HL-60/S4 (cell line): ENCODE measurements at regions not wholly inside any gene's neighbourhood (a gene's known extent, or its start where the extent isn't known, plus 50 kb on each side); places are given as distances from the start of the nearest gene placed in this dataset.
"Not testable (repeated sequence)": the region's sequence is repeated elsewhere in the genome, so short reads cannot be mapped to it uniquely, and the experiment has no call there.

ENCODE experiments used
- in situ Hi-C: fragments of 300-500 bp; cut with MboI; formaldehyde crosslinking; loops from 2 replicates; pipeline ENCODE4 v1.14.3; 2022; ENCODE audit warnings: low sequenced_read_pairs

DNA sequence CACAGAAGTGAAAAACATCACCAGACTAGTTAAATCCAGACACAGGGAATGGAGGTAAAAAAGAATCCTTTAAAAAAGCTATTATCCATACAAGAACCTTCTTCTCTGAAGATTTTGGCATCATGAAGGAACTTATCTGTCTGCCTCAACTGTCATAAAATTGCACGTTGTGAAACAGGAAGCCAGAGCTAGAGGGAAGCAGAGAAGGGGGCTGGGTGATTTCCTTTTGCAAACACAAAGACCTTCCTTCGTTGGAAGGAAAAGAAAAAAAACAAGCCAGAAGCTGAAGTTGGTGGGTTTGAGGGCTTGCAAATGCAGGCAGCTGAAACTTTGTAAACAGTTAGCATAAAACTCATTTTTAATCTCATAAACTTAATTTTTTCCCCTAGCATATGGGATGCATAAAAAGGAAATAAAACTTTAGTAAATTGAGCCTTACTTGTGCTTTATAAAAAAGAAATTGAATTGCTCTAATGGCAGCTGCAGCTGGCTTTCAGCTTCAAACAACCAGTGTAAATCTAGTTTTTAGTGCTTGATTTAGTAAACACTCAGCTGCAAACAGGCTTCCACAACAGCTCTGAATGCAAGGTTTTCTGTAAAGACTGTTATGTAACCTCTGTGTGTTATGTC is 101.6 kb downstream of the OTUD1 start:
- in situ Hi-C loops, result no loop called here

DNA sequence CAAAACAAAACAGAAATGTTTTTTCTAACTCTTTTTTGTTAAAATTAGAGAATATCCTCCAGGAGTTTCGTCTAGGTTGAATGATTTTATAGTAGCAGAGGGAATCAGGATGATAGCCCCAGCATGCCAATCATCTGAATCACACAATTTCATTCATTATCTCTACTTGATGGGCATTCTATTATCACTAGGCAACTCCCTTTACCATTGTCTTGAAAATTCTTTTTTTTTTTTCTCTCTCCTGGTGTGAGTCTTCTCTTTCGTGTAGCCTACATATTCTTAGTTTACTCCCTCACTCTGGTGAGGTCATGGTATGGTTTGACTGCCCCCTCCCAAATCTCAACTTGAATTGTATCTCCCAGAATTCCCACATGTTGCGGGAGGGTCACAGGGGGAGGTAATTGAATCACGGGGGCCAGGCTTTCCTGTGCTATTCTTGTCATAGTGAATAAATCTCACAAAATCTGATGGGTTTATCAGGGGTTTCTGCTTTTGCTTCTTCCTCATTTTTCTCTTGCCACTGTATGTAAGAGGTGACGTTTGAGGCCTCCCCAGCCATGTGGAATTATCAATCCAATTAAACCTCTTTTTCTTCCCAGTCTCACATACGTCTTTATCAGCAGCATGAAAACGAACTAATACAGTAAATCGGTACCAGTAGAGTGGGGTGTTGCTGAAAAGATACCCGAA is 105.0 kb downstream of the OTUD1 start:
- in situ Hi-C loops, result no loop called here

DNA sequence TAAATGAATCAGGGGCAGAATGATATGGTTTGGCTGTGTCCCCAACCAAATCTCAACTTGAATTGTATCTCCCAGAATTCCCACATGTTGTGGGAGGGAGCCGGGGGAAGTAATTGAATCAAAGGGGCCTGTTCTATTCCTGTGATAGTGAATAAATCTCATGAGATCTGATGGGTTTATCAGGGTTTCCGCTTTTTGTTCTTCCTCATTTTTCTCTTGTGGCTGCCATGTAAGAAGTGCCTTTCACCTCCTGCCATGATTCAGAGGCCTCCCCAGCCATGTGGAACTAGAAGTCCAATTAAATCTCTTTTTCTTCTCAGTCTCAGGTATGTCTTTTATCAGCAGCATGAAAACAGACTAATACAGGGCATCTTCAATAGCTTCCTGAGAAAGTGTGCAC is 107.0 kb downstream of the OTUD1 start:
- in situ Hi-C loops, result not testable (repeated sequence)

GRCh38 chr10:23556727-23557440 is 118.0 kb downstream of the OTUD1 start:
- in situ Hi-C loops, result no loop called here

- in situ Hi-C loops, result no loop called here
These were observed 118.9 kb downstream of the OTUD1 start for GRCh38 chr10:23557777-23558176.

DNA sequence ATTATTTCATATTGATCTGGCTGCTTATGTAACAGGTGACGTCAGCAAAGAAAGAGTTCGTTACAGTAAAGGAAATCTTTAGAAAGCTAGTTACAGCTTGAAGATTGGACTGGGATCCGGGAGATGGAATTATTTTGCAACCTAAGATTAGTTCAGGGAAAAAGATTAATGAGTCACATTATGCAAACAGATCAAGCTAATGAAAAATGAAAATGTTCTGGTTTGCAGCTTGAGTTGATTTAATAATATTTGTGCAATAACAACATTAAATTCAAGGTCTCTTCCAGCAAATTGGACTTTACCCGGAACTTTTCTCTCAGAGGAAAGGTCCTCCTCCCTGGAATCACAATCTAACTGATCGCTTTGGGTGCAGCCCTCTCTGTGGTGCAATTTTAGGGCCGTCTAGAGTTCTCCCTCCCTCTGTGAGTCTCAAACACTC is 119.5 kb downstream of the OTUD1 start:
- in situ Hi-C loops, result no loop called here

- in situ Hi-C loops, result no loop called here
These were observed 130.1 kb downstream of the OTUD1 start for GRCh38 chr10:23568996-23569395.

DNA sequence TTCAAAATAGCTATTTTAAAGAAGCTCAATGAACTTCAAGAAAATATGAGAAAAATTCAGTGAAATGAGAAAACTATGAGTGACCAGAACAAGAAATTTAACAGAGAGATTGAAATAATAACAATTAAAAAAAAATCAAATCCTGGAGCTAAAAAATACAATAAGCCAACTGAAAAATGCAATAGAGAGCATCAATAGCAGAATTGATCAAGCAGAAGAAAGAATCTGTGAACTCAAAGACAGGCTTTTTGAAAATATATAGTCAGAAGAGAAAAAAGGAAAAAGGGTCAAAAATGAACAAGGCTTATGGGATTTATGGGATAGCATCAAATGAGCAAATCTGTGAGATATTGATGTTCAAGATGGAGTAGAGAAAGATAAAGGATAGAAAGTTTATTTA is 133.0 kb downstream of the OTUD1 start:
- in situ Hi-C loops, result no loop called here

GRCh38 chr10:23581906-23582450 is 143.1 kb downstream of the OTUD1 start:
- in situ Hi-C loops, result no loop called here

DNA sequence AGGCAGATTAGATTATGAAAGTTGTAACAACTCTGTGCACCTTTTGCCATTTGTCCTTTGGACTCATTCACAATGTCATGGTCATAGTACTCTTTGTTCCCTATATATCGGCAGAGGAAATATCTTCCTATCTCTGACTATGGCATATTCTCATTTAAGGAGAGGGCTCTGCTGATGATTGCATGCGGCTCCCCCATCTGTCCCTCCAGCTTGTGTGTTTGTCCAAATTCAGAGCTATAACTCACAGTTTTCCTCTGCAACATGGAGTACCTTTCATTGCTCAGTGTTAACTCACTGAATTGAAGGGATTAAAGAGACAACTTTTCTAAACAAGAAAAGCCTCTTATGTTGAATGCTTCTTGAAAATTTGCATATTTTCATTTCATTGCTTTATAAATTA is 145.5 kb downstream of the OTUD1 start:
- in situ Hi-C loops, result no loop called here

DNA sequence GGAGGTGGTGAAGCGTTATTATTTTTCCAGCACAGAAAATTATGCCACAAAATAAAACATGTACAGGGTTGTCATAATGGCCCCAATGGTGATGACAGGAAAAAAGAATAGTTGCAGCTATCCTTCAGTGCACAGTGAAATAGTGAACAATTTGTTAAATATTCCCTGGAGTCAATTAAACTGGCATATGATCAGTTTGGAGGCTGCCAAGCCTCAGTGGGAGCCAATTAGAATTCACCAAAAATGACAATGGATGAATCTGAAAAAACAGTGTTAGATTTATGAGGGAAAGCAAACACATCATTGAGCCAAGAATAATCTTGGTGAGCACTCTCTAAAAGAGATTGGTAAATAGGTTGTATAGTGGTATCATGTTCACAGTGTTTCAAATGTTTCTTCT is 146.3 kb downstream of the OTUD1 start:
- in situ Hi-C loops, result no loop called here

GRCh38 chr10:23585666-23586065 is 146.8 kb downstream of the OTUD1 start:
- in situ Hi-C loops, result no loop called here

DNA sequence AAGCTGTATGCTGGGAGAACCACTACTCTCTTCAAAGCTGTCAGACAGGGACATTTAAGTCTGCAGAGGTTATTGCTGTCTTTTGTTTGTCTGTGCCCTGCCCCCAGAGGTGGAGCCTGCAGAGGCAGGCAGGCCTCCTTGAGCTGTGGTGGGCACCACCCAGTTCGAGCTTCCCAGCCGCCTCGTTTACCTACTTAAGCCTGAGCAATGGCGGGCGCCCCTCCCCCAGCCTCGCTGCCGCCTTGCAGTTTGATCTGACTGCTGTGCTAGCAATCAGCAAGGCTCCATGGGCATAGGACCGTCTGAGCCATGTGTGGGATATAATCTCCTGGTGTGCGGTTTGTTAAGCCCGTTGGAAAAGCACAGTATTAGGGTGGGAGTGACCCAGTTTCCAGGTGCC is 156.4 kb downstream of the OTUD1 start:
- in situ Hi-C loops, result not testable (repeated sequence)

- in situ Hi-C loops, result no loop called here
These were observed 165.7 kb downstream of the OTUD1 start for GRCh38 chr10:23604613-23605012.

DNA sequence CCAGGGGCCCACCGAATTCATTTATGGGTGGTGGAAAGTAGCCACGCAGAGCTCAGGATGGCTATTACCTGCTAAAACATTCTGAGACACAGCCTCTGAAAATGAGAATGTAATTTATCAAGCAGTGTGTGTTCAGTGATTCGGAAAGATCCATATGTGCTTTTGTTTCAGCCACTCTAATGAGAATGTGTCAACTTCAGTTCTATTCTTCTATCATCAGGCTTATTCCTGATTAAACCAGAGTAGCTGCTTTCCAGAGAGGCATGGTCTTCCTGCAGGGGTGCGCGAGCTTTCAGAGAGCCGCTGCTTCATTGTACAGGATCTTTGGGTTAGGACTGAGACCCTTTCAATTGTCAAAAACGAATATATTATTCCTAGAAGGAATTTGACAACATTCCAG is 167.6 kb downstream of the OTUD1 start:
- in situ Hi-C loops, result no loop called here

DNA sequence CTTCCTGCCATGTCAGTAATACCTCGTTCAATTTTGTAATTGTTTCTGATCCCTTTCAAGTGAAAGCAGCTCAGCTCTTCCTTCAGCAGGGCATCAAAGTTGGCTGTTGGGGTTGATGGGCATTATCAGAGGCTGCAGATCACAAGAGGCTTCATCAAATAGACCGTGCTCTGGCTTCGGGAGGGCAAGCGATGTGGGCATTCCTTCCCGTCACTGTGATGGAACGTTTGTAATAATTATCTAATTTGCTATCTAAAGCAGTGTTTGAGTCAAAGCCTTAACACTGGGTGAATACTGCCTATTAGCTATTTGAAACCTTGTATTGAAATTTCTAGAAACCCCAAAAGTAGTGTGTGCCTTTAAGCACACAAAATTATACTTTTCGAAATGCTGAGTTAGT is 170.1 kb downstream of the OTUD1 start:
- in situ Hi-C loops, result no loop called here

DNA sequence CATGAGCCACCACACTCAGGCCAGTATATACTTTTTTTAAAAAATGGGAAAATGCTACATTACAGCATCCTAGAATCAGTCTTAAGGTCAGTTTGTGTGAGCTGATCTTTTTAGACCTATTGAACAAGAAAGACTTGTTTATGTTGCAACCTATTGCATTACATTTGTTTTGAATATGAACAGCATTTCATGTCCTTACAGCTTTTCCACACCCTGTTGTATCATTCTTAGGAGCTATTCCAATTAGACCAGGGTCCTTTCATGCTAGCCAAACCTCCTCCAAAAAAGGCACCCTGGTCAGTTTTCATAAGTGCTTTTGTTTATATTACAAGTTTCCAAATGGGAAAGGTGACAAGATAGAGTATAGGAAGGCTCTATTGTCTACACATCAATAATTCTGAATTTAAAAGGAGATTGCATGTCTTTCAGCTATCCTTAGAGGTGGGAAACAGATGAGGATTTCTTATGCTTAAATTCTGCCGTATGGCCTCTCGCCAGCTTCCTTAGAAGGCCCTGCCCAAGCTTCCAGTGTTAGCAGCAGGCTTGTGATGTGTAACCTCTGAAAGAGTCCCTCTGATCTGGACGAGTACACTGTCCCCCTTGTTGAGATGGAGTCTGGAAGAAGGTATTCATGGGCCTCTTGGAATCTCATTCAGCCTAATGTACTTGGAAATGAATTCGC is 171.9 kb downstream of the OTUD1 start:
- in situ Hi-C loops, result no loop called here

DNA sequence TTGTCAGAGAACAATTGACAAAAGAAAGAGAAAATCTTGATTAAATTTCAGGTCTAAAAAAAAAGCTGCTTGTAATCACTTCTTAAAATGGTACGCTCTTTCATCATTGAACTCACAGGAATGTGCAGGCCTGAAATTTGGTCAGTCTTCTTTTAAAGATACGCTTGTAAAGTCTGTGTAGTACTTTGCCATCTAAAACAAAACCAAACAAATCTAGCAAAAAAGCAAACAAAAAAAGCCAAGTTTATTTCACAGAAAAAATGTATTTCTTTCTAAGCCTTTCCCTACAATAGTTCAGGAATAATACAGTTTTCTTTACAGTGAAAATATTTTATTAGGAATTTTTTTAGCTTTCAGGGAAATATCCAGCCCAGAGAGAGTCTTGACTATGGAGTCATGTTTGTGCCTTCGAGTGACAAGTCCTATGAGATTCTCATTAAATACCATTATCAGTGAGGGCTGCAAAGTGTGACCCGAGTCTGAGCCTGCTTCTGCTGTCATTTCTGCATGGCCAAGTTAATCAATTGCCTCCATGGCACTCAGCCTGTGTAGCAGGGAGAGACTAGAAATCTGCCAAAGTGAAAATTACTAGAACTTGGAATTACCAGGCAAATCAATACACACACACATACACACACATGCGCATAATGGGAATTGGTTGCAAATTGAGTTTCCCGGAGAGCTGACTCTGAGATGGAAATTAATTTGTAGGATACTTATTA is 172.6 kb downstream of the OTUD1 start:
- in situ Hi-C loops, result no loop called here

DNA sequence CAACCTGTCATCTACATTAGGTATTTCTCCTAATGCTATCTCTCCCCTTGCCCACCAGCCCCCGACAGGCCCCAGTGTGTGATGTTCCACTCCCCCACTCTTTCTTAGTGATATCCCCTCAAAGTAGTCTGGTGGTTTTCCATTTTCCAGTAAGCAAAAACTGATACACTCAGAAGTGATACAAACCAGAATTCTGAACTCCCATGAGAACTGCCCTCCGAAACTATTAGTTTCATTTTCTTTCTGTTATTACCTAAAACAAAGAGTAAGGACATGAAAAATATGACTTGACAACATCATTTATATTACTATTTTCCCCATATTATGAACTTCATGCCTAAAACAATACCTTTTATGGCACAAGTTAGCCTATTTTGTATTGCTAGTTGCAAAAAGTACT is 175.0 kb downstream of the OTUD1 start:
- in situ Hi-C loops, result no loop called here

- in situ Hi-C loops, result no loop called here
These were observed 175.6 kb downstream of the OTUD1 start for GRCh38 chr10:23614483-23614882.

DNA sequence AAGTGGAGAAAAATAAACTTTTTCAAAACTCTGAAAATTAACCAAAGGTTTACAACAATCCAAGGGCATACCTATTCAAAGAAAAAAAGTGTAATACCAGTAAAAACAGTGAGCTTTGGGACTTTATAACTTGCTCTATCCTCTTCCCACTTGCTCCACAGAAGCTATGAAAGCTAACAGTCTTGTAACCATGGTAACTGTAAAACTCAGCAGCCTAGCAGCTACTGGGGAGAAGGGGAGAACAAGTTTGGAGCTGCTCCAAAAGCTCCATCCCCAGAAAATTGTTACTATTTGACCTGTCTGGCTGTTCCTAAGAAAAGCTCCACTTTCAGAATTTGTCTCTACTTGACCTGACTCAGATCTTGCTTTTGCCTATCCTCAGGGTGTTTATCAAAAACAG is 191.5 kb downstream of the OTUD1 start:
- in situ Hi-C loops, result no loop called here
